Neutrophil (primary cell): ENCODE measurements at regions not wholly inside any gene's neighbourhood (a gene's known extent, or its start where the extent isn't known, plus 50 kb on each side); places are given as distances from the start of the nearest gene placed in this dataset.

Experiments used
- H3K27ac ChIP-seq: fragments of 200-600 bp; sonication (generic); 2 replicates; pipeline ENCODE4 v1.5.1; 2016; ENCODE audit warnings: mild to moderate bottlenecking, moderate library complexity
- H3K27me3 ChIP-seq: fragments of 200-600 bp; sonication (generic); 2 replicates; pipeline ENCODE4 v1.6.0; 2016; ENCODE audit warnings: mild to moderate bottlenecking
- H3K36me3 ChIP-seq: fragments of 200-600 bp; sonication (generic); 2 replicates; pipeline ENCODE4 v1.5.1; 2017
- H3K4me1 ChIP-seq, 2 experiments: fragments of 200-600 bp in 1 of 2; sonication (generic) in 1 of 2; 1 replicate in 1 of 2; 2 replicates in 1 of 2; pipeline versions ENCODE4 v1.5.1 to v1.6.1; 2013 to 2016; ENCODE audit warnings: low read depth in 1 of 2, low read length in 1 of 2, mild to moderate bottlenecking in 1 of 2, moderate library complexity in 1 of 2; ENCODE audit not compliant: control insufficient read depth in 1 of 2, insufficient read depth in 1 of 2
- H3K4me3 ChIP-seq, 2 experiments: fragments of 200-600 bp in 1 of 2; sonication (generic) in 1 of 2; 1 replicate in 1 of 2; 2 replicates in 1 of 2; pipeline ENCODE4 v1.5.1; 2013 to 2016; ENCODE audit warnings: low read depth in 1 of 2, low read length in 1 of 2, mild to moderate bottlenecking in 1 of 2, moderate library complexity in 1 of 2
- H3K9me3 ChIP-seq: fragments of 200-600 bp; sonication (generic); 2 replicates; pipeline ENCODE4 v1.5.1; 2016
- TF ChIP-seq, protein P1 (sequence below): fragments of 200-600 bp; sonication (generic); IDR thresholded peaks from 2 replicates; pipeline ENCODE4 v1.5.1; 2016; ENCODE audit warnings: antibody characterized with exemption

- H3K4me1 ChIP-seq = no peaks in the 10 kb centered on the region
- H3K27ac ChIP-seq = no peak overlapping the region
Measured at GRCh38 chr18:56097621-56098020, 509.6 kb upstream of the TCF4 start.

GRCh38 chr18:56096861-56097260 lies 508.9 kb upstream of the TCF4 start:
- Histone ChIP-seq H3K27ac (no peak overlapping the region), H3K4me3 (no peak overlapping the region), H3K27me3 (no peaks in the 10 kb centered on the region), H3K36me3 (no peaks in the 10 kb centered on the region), H3K9me3 (no peaks in the 10 kb centered on the region), H3K4me1 (no peaks in the 10 kb centered on the region)
- TF ChIP-seq, protein P1, sequence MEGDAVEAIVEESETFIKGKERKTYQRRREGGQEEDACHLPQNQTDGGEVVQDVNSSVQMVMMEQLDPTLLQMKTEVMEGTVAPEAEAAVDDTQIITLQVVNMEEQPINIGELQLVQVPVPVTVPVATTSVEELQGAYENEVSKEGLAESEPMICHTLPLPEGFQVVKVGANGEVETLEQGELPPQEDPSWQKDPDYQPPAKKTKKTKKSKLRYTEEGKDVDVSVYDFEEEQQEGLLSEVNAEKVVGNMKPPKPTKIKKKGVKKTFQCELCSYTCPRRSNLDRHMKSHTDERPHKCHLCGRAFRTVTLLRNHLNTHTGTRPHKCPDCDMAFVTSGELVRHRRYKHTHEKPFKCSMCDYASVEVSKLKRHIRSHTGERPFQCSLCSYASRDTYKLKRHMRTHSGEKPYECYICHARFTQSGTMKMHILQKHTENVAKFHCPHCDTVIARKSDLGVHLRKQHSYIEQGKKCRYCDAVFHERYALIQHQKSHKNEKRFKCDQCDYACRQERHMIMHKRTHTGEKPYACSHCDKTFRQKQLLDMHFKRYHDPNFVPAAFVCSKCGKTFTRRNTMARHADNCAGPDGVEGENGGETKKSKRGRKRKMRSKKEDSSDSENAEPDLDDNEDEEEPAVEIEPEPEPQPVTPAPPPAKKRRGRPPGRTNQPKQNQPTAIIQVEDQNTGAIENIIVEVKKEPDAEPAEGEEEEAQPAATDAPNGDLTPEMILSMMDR = no peak

More at GRCh38 chr18:56097621-56098020, 509.6 kb upstream of the TCF4 start:
- Histone ChIP-seq H3K4me3 (no peak overlapping the region), H3K9me3 (no peaks in the 10 kb centered on the region), H3K36me3 (no peaks in the 10 kb centered on the region), H3K27me3 (no peaks in the 10 kb centered on the region)
- TF ChIP-seq, protein P1 = no peak

GRCh38 chr18:56089612-56090258 lies 501.7 kb upstream of the TCF4 start:
- TF ChIP-seq, protein P1 = no peak

DNA sequence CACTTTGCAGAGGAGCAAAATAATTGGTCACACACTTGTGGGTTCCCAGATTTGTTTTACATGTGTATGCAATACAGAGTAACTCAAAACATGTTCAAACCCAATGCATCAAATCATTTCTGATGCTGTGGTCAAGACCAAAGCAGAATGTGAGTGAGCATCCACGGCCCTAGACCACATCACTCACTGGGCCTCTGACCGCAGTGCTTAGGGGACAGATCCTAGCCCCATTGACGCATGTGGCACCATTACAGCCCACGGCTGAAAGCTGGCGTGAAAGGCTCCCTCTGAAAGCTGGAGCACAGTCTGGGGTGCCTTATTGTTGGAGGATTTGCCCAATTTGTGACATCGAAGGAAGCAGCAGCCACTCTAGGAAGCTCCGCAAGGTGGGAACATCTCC lies 498.8 kb upstream of the TCF4 start:
- Histone ChIP-seq H3K4me1 (no peaks in the 10 kb centered on the region), H3K9me3 (no peaks in the 10 kb centered on the region), H3K27ac (no peak overlapping the region), H3K36me3 (no peaks in the 10 kb centered on the region), H3K4me3 (no peak overlapping the region), H3K27me3 (no peaks in the 10 kb centered on the region)
- TF ChIP-seq, protein P1 = no peak

More at GRCh38 chr18:56089612-56090258, 501.7 kb upstream of the TCF4 start:
- Histone ChIP-seq H3K36me3 (no peaks in the 10 kb centered on the region), H3K9me3 (no peaks in the 10 kb centered on the region), H3K27me3 (no peaks in the 10 kb centered on the region), H3K4me3 (no peak overlapping the region), H3K4me1 (no peaks in the 10 kb centered on the region), H3K27ac (no peak overlapping the region)

- no peak overlapping the region for H3K4me3 ChIP-seq
- no peaks in the 10 kb centered on the region for H3K4me1 ChIP-seq
- TF ChIP-seq, protein P1 = no peak
- no peaks in the 10 kb centered on the region for H3K27me3 ChIP-seq
- no peak overlapping the region for H3K27ac ChIP-seq
- H3K9me3 ChIP-seq = no peaks in the 10 kb centered on the region
- no peaks in the 10 kb centered on the region for H3K36me3 ChIP-seq
Measured at GRCh38 chr18:56086176-56086575, 498.2 kb upstream of the TCF4 start.
